ACC112 (cell line): ENCODE measurements at regions not wholly inside any gene's neighbourhood (a gene's known extent, or its start where the extent isn't known, plus 50 kb on each side); places are given as distances from the start of the nearest gene placed in this dataset.

Experiments
- H2AFZ ChIP-seq: fragments of 200-600 bp; sonication (generic); one replicate; pipeline ENCODE4 v1.6.0; 2017; ENCODE audit warnings: antibody characterized with exemption, low read length; ENCODE audit not compliant: unreplicated experiment
- H3K27ac ChIP-seq: fragments of 200-600 bp; sonication (generic); 2 replicates; pipeline ENCODE4 v1.5.1; 2014; ENCODE audit warnings: low read depth, mild to moderate bottlenecking, antibody characterized with exemption, low read length, moderate library complexity
- H3K27me3 ChIP-seq: fragments of 200-600 bp; sonication (generic); 2 replicates; pipeline ENCODE4 v1.6.1; 2014; ENCODE audit warnings: mild to moderate bottlenecking, antibody characterized with exemption, low read length, moderate library complexity, mixed read lengths; ENCODE audit not compliant: insufficient read depth
- H3K36me3 ChIP-seq: fragments of 200-600 bp; sonication (generic); 2 replicates; pipeline ENCODE4 v1.6.1; 2016; ENCODE audit warnings: mild to moderate bottlenecking, antibody characterized with exemption, low read length, moderate library complexity, mixed read lengths; ENCODE audit not compliant: insufficient read depth
- H3K4me1 ChIP-seq: fragments of 200-600 bp; sonication (generic); one replicate; pipeline ENCODE4 v1.6.1; 2016; ENCODE audit warnings: low read length, mixed read lengths; ENCODE audit not compliant: insufficient read depth, unreplicated experiment, control insufficient read depth
- H3K4me3 ChIP-seq: fragments of 200-600 bp; sonication (generic); 2 replicates; pipeline ENCODE4 v1.5.1; 2014; ENCODE audit warnings: mild to moderate bottlenecking, low read depth, low read length
- H3K79me2 ChIP-seq: fragments of 200-600 bp; sonication (generic); one replicate; pipeline ENCODE4 v1.6.0; 2016; ENCODE audit warnings: low read length; ENCODE audit not compliant: control insufficient read depth, unreplicated experiment, insufficient read depth

GRCh38 chr6:109295774-109296156, 86.5 kb downstream of the CD164 start:
- H3K27ac ChIP-seq, result no peak overlapping the region
- H3K36me3 ChIP-seq, result no peaks in the 10 kb centered on the region
- H3K79me2 ChIP-seq, result no peaks in the 10 kb centered on the region
- no peaks in the 10 kb centered on the region for H3K4me1 ChIP-seq
- no peak overlapping the region for H3K4me3 ChIP-seq
- H3K27me3 ChIP-seq, result peaks cover 5% of the 10 kb centered on the region; the same call in 1 of the 2 replicates
- no peak overlapping the region for H2AFZ ChIP-seq

- no peaks in the 10 kb centered on the region for H3K36me3 ChIP-seq
- no peaks in the 10 kb centered on the region for H3K79me2 ChIP-seq
- no peak overlapping the region for H2AFZ ChIP-seq
- H3K4me3 ChIP-seq, result no peak overlapping the region
- no peak overlapping the region for H3K27ac ChIP-seq
- H3K27me3 ChIP-seq, result peaks cover 5% of the 10 kb centered on the region; the same call in 1 of the 2 replicates
- H3K4me1 ChIP-seq, result no peaks in the 10 kb centered on the region
Observed at GRCh38 chr6:109295109-109295773, 87.0 kb downstream of the CD164 start.

GRCh38 chr6:109292983-109293586, 89.2 kb downstream of the CD164 start:
- Histone ChIP-seq H3K36me3 (no peaks in the 10 kb centered on the region), H3K27ac (no peak overlapping the region), H2AFZ (no peak overlapping the region), H3K79me2 (no peaks in the 10 kb centered on the region), H3K4me3 (no peak overlapping the region), H3K4me1 (no peaks in the 10 kb centered on the region), H3K27me3 (no peaks in the 10 kb centered on the region)

- Histone ChIP-seq H3K4me3 (no peak overlapping the region), H3K27ac (no peak overlapping the region), H3K27me3 (peaks cover 2% of the 10 kb centered on the region; the same call in 1 of the 2 replicates), H3K36me3 (no peaks in the 10 kb centered on the region), H3K4me1 (no peaks in the 10 kb centered on the region), H3K79me2 (no peaks in the 10 kb centered on the region), H2AFZ (no peak overlapping the region)
Observed at GRCh38 chr6:109292420-109292819, 89.8 kb downstream of the CD164 start.

- no peak overlapping the region for H3K4me3 ChIP-seq
- H3K4me1 ChIP-seq, result no peaks in the 10 kb centered on the region
- no peak overlapping the region for H2AFZ ChIP-seq
- no peaks in the 10 kb centered on the region for H3K36me3 ChIP-seq
- H3K27ac ChIP-seq, result no peak overlapping the region
- H3K27me3 ChIP-seq, result peaks cover 7% of the 10 kb centered on the region
- H3K79me2 ChIP-seq, result no peaks in the 10 kb centered on the region
Observed at GRCh38 chr6:109291902-109292301, 90.4 kb downstream of the CD164 start.

GRCh38 chr6:109290143-109290931, 91.9 kb downstream of the CD164 start:
- H3K4me1 ChIP-seq, result no peaks in the 10 kb centered on the region
- no peak overlapping the region for H3K4me3 ChIP-seq
- peaks cover 22% of the 10 kb centered on the region for H3K27me3 ChIP-seq
- no peaks in the 10 kb centered on the region for H3K36me3 ChIP-seq
- no peak overlapping the region for H3K27ac ChIP-seq
- H3K79me2 ChIP-seq, result no peaks in the 10 kb centered on the region
- no peak overlapping the region for H2AFZ ChIP-seq

GRCh38 chr6:109285366-109285765, 96.9 kb downstream of the CD164 start:
- no peaks in the 10 kb centered on the region for H3K4me1 ChIP-seq
- H3K4me3 ChIP-seq, result no peak overlapping the region
- H3K36me3 ChIP-seq, result no peaks in the 10 kb centered on the region
- peaks cover 38% of the 10 kb centered on the region for H3K27me3 ChIP-seq
- no peaks in the 10 kb centered on the region for H3K79me2 ChIP-seq
- no peak overlapping the region for H3K27ac ChIP-seq
- H2AFZ ChIP-seq, result no peak overlapping the region

- Histone ChIP-seq H3K27me3 (peaks cover 45% of the 10 kb centered on the region), H3K4me1 (no peaks in the 10 kb centered on the region), H3K36me3 (no peaks in the 10 kb centered on the region), H3K27ac (no peak overlapping the region), H3K4me3 (no peak overlapping the region), H3K79me2 (no peaks in the 10 kb centered on the region), H2AFZ (no peak overlapping the region)
Observed at GRCh38 chr6:109284675-109285074, 97.6 kb downstream of the CD164 start.

GRCh38 chr6:109282756-109283155, 99.5 kb downstream of the CD164 start:
- peaks cover 60% of the 10 kb centered on the region for H3K27me3 ChIP-seq
- no peak overlapping the region for H3K4me3 ChIP-seq
- H3K27ac ChIP-seq, result no peak overlapping the region
- H3K36me3 ChIP-seq, result no peaks in the 10 kb centered on the region
- H2AFZ ChIP-seq, result no peak overlapping the region
- no peaks in the 10 kb centered on the region for H3K4me1 ChIP-seq
- no peaks in the 10 kb centered on the region for H3K79me2 ChIP-seq

GRCh38 chr6:109279628-109280027, 102.6 kb downstream of the CD164 start:
- H3K4me1 ChIP-seq, result no peaks in the 10 kb centered on the region
- H3K27me3 ChIP-seq, result peaks cover 42% of the 10 kb centered on the region
- H3K27ac ChIP-seq, result no peak overlapping the region
- H3K36me3 ChIP-seq, result no peaks in the 10 kb centered on the region
- no peaks in the 10 kb centered on the region for H3K79me2 ChIP-seq
- no peak overlapping the region for H3K4me3 ChIP-seq
- no peak overlapping the region for H2AFZ ChIP-seq
